HG03066 (cell line): ENCODE measurements at regions not wholly inside any gene's neighbourhood (a gene's known extent, or its start where the extent isn't known, plus 50 kb on each side); places are given as distances from the start of the nearest gene placed in this dataset.
"Not testable (repeated sequence)": the region's sequence is repeated elsewhere in the genome, so short reads cannot be mapped to it uniquely, and the experiment has no call there.

Experiments used
- ATAC-seq: cut with Tn5 transposase; IDR thresholded peaks from one replicate; pipeline ENCODE4 v1.9.1; 2021; ENCODE audit warnings: low read depth; ENCODE audit not compliant: unreplicated experiment

GRCh38 chr12:17017402-17017801, 411.4 kb upstream of the LMO3 start:
- ATAC-seq: no peak

GRCh38 chr12:17016116-17016864, 410.3 kb upstream of the LMO3 start:
- no peak for ATAC-seq

- no peak for ATAC-seq
Observed at GRCh38 chr12:17015501-17015900, 409.5 kb upstream of the LMO3 start.

GRCh38 chr12:17007442-17008040, 401.6 kb upstream of the LMO3 start:
- not testable (repeated sequence) for ATAC-seq

GRCh38 chr12:16998538-16998937, 392.6 kb upstream of the LMO3 start:
- not testable (repeated sequence) for ATAC-seq

- ATAC-seq: no peak
Observed at GRCh38 chr12:16984484-16984883, 378.5 kb upstream of the LMO3 start.

- ATAC-seq: no peak
Observed at GRCh38 chr12:16972923-16973770, 367.2 kb upstream of the LMO3 start.

- ATAC-seq: no peak
Observed at GRCh38 chr12:16962889-16963288, 356.9 kb upstream of the LMO3 start.

GRCh38 chr12:16955083-16955657, 349.2 kb upstream of the LMO3 start:
- no peak for ATAC-seq

GRCh38 chr12:16949871-16950667, 344.1 kb upstream of the LMO3 start:
- ATAC-seq: no peak

GRCh38 chr12:16949371-16949770, 343.4 kb upstream of the LMO3 start:
- no peak for ATAC-seq

- ATAC-seq: no peak
Observed at GRCh38 chr12:16946704-16947103, 340.7 kb upstream of the LMO3 start.

- peak; percentile 96 for ATAC-seq
Observed at GRCh38 chr12:16939871-16940306, 333.9 kb upstream of the LMO3 start.

GRCh38 chr12:16927259-16927658, 321.3 kb upstream of the LMO3 start:
- no peak for ATAC-seq

GRCh38 chr12:16920451-16920850, 314.5 kb upstream of the LMO3 start:
- ATAC-seq: no peak

GRCh38 chr12:16919551-16919950, 313.6 kb upstream of the LMO3 start:
- ATAC-seq: no peak

GRCh38 chr12:16914853-16915252, 308.9 kb upstream of the LMO3 start:
- ATAC-seq: no peak

- ATAC-seq: no peak
Observed at GRCh38 chr12:16913832-16914490, 308.0 kb upstream of the LMO3 start.

- ATAC-seq: no peak
Observed at GRCh38 chr12:16901946-16902345, 296.0 kb upstream of the LMO3 start.

- no peak for ATAC-seq
Observed at GRCh38 chr12:16893426-16893825, 287.5 kb upstream of the LMO3 start.
